CD4-positive, alpha-beta T cell treated with Interleukin-15 for 1 hour (primary cell): ENCODE measurements at regions not wholly inside any gene's neighbourhood (a gene's known extent, or its start where the extent isn't known, plus 50 kb on each side); places are given as distances from the start of the nearest gene placed in this dataset.
"Not testable (repeated sequence)": the region's sequence is repeated elsewhere in the genome, so short reads cannot be mapped to it uniquely, and the experiment has no call there.

Source experiments
- DNase-seq: peaks from one replicate; pipeline ENCODE4 v3.0.0-alpha.2; 2020

GRCh38 chr5:89374818-89375521 is 492.0 kb upstream of the MEF2C start:
- no peak for DNase-seq

- DNase-seq, result no peak
These were observed 491.3 kb upstream of the MEF2C start for GRCh38 chr5:89374144-89374784.

DNA sequence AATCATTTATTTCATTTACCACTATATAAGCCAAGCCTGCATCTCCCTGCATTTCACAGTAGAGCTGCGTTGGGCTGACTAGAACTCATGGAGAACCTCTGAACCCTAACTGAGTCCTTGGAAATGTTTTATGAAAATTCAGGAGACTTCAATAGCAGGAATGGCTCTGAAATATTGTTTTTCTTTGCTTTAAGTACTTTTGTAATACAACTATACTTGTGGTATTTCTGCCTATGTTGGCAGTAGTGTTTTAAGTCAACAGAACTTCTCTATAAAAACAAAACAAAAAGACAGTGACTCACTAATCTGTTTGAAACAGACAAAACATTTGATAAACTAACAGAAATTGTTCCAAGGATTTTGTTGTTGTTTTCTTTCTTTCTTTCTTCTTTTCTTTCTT is 489.2 kb upstream of the MEF2C start:
- DNase-seq, result no peak

- DNase-seq, result no peak
These were observed 488.7 kb upstream of the MEF2C start for GRCh38 chr5:89371646-89372045.

GRCh38 chr5:89359046-89359445 is 476.1 kb upstream of the MEF2C start:
- DNase-seq, result no peak

DNA sequence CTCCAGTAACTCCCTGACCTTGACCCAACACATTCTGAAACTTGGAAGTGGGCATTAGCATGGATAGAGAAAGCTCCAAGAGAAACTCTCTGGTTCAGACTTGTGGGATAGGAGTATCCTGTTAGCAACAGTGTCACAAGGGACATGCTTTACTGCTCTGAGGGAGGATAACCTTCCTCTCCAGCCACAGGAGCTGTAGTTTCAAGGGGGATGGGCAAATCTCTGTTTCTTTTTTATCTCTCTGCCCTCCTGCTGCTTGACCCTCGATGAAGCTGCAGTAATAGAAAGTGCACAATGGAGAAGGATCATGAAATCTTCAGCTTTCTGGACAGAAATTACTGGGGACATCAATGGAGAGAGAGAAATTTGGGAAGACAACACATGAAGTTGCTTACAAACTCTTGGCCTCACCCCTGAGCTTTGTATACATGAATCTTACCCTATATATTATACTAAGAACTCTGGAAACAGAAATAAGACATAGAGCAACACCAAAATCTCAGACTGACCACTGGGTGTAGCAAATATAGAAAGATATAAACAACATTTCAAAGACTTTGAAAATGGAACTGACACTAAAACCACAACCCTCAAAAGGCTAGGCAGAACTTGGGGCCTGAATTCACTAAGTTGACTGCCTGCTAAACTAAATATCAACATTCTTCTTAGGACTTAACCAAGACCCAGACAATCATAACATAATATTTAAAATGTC is 471.0 kb upstream of the MEF2C start:
- DNase-seq, result no peak

DNA sequence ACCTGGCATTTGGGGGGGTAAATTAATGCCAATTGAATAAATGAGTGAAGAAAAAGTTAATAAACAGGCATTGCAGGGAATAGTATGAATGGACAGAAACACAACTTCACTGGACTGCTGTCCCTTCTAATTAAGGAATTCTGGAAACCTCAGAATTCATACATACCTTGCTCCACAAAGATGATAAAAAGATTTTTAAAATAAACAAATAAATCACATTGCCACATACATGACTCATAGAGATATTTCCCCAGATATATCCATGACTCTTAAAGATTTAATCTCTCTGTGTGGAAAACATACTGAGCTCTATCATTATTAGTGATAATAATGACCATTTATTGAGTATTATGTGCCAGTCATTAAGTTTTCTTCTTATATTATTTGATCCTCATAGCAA is 469.0 kb upstream of the MEF2C start:
- DNase-seq, result no peak

DNA sequence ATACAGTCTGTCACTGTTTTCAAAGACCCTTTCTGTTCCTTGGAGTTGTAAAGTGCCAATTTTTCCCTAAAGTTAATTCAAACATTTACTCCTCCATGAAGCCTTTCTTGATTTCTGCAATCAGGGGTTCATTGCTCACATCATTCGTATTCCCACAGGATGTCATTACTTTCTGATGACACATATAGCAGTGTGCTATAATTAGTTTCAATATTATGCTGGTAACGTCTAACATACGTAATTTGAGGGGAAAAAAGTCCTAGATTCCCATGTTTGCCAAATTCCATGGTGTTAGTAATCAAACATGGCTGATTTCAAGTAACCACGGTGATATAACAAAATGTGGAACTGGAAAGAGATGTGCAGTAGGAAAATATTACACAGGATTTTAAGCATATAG is 468.2 kb upstream of the MEF2C start:
- no peak for DNase-seq

DNA sequence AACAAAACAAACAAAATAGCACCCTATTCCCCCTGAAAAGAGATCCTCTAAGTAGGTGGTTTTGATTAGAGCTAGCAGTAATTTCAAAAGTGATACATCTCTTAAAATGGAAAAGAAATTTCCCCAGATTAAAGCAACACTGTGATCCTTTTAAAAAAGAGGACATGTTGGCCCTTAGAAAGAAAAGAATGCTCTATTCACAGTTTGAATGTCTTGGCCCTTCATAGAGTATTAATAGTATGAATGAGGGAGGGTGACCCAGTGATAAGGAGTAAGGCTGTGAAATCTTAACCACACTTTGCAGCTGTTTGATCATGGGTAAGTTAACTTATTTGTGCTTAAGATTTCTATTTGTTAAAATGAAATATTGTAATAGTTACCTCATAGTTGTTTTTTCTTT is 467.7 kb upstream of the MEF2C start:
- no peak for DNase-seq

DNA sequence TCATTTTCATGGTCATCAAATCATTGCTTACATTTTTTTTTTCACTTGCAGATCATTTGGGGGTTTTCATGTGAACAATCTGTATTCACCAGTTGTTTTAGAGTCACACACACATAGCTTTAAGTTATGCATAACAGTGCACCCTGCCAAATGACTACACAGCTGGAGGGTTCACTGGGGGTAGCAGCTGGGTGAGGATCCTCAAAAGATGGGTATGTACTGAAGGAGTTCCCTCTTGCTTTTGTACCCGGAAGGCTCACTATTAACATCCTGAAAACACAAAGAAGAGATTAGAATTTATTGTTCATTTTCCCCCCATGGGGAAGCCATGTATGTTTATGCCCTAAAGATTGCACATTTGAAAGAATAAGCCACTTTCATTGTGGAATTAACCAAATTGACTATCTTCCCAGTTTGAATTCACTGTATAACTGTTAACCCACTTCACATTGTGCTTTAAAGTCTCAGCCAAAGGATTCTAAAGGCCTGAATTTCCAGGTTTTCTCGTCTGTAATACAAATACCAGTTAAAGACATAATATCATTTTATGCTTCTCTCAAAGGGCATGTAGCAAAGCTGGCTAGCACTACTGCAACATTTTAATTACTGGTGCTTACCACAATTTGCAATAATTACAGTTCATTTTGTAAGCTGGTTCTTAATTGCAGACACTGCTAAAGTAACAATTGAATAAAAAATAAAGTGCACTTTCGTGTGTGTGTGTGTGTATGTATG is 466.4 kb upstream of the MEF2C start:
- no peak for DNase-seq

- DNase-seq, result no peak
These were observed 463.6 kb upstream of the MEF2C start for GRCh38 chr5:89346573-89346972.

DNA sequence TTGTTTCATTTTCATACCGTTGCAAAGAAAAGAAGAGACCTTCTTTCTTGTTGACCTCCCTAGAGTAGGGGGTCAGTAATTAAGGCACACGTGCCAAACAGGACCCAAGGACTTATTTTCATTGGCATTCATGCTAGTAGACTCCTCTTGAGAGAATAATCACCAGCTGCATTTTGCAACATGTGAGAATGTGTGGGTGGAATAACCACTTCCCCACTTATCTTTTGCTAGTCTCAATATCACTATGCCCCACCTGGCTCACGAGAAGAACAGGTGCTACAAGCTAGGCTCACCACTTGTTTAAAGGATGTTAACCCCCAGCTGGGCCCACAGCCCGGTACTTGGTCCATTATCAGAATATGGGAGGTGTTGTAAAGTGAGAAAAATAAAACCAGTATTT is 460.7 kb upstream of the MEF2C start:
- DNase-seq, result peak; percentile 41

DNA sequence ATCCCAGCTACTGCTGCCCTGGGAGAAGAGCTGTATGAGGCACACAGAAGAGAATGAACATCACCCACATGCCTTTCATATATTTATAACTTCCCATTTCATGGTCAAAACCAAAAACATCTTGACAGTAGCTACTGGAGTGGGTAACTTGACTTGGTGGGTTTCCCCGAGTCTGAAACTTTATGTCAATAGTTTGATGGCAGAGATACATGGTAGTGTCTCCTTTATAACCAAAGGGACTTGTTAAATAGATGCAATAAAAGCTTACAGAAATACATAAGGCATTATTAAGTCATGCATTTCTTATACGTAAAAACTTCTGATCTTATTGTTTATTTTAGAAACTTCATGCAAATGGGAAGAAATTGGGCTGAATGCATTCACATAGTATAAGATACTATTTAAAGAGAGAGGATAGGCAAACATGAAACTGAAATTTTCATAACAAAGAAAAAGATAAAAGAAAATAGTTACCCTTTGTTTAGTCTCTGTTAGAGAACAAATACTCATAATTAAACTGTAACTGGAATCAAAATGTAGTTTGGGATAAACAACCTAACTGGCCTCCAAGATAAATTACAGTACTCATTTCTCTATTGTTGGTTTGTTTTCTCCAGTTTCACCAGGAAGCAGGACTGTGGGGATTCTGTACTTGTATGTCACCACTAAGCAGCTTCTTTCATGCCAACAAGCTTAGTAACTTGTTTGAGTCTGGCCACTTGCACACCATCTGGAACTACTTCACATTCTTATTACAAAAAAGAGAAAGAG is 459.3 kb upstream of the MEF2C start:
- no peak for DNase-seq

GRCh38 chr5:89338935-89339334 is 456.0 kb upstream of the MEF2C start:
- DNase-seq, result no peak

- no peak for DNase-seq
These were observed 453.1 kb upstream of the MEF2C start for GRCh38 chr5:89336111-89336510.

- DNase-seq, result no peak
These were observed 447.2 kb upstream of the MEF2C start for GRCh38 chr5:89330140-89330539.

DNA sequence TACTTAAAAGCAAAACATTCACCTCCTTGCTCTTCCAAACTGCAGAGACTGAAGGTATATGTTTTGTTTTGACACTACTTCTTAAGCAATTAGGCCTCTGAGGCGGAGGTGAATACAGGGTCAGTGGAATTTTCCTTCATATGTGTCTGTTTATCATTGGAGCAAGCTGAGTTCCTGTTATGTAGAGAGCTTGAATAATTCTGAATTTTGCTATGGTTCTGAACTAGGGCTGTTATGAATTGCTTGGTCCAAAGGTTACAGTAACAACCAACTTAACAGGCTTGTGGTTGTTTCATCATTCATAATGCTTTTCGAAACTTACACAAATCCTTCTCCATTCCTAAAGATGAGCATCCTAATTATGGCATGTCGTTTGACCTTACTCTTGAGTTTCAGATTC is 444.6 kb upstream of the MEF2C start:
- no peak for DNase-seq

- no peak for DNase-seq
These were observed 442.0 kb upstream of the MEF2C start for GRCh38 chr5:89324990-89325389.

DNA sequence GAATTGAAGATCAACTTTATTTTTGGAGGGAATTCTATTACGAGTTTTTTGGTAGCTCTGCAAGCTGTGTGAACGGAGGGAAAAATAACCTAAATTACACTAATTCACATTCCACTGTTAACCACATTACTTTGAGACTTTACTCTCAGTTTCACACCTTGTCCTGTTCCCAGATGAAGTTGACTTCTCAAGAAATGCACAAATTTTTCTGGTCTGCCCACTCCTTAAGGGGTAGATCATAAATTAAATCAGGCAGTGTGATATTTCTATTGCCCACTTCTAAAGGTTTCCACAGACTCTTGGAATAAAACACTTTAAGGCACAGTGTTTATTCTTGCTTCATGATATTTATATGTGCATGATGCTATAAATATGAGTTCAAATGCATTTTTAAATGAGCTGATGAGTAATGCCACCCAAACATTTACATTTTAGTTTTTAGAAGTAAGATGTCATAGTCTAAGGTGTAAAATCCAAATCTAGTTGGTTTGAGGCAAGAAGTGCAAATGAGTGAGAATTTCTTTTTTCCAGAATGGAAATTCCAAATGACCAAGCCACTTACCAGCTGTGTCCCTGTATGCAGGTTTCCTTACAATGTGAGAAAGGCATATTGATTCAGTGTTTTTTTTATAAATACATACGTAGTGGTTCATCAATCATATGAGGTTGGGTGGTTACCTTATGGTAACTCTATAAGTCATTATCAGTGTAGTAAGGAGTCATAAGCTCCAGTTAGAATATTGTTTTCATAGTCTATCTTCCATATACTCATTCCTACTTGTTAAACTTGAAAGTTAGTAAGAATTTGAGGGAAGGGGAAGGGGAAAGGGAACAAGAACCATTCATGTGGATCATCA is 437.7 kb upstream of the MEF2C start:
- no peak for DNase-seq

DNA sequence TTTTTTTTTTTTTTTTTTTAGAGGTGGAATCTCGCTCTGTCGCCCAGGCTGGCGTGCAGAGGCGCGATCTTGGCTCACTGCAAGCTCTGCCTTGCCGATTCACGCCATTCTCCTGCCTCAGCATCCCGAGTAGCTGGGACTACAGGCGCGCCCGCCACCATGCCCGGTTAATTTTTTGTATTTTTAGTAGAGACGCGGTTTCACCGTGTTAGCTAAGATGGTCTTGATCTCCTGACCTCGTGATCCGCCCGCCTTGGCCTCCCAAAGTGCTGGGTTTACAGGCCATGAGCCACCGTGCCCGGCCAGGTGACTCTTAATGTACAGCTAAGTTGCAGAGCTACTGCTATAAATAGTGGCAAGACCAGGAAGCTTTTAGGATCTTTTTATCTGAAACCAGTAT is 434.9 kb upstream of the MEF2C start:
- DNase-seq, result not testable (repeated sequence)

- DNase-seq, result no peak
These were observed 432.5 kb upstream of the MEF2C start for GRCh38 chr5:89315286-89316100.
